ENCODE measurements at regions not wholly inside any gene's neighbourhood (a gene's known extent, or its start where the extent isn't known, plus 50 kb on each side); places are given as distances from the start of the nearest gene placed in this dataset.

DNA sequence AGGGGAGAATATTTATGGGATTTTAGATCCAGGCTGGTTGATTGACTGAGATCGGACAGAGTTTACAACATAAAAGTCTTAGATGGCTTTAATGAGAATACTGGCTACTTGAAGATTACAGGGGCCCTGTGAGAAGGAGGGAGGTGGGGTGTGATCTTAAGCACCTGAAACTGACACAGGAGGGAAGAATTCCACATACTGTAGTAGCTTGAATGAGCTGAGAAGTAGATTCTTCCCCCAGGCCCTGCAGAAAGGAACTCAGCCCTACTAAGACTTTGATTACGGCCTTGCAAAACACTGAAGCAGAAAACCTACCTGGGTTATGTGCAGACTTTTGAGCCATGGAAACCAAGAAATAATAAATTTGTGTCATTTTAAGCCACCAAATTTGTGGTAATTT, 1062.9 kb upstream of the GYPC start:
- no peaks in the 10 kb centered on the region for H3K27me3 ChIP-seq (ENCODE audit: insufficient read depth, low read depth)
- H3K9me2 ChIP-seq (ENCODE audit: insufficient read depth), result no peaks in the 10 kb centered on the region
- no peak overlapping the region for H2AFZ ChIP-seq
- no peak for DNase-seq
- intact Hi-C loops (cut with micrococcal nuclease; ENCODE audit: unreplicated experiment), result no loop called here
- no peaks in the 10 kb centered on the region for H3F3A ChIP-seq (ENCODE audit: insufficient read depth, low read depth)
- H3K4me3 ChIP-seq, result no peak overlapping the region
- no peaks in the 10 kb centered on the region for H4K20me1 ChIP-seq (ENCODE audit: insufficient read depth)
- no TSS peak for BruUV-seq (replicated peaks)
- no peak overlapping the region for H3K27ac ChIP-seq
- ChIA-PET POLR2A (ENCODE audit: unreplicated experiment) (no interaction called here), CTCF (no interaction called here)
- H3K36me3 ChIP-seq (ENCODE audit: low read depth), result no peaks in the 10 kb centered on the region
- H3K4me1 ChIP-seq (replicated peaks; ENCODE audit: insufficient read depth), result no peaks in the 10 kb centered on the region
- no peak overlapping the region for H3K4me2 ChIP-seq
- no peaks in the 10 kb centered on the region for H3K9me3 ChIP-seq (ENCODE audit: insufficient read depth, low read depth)
- TF ChIP-seq CTCF (conservative IDR thresholded peaks at IDR 0.05), result no peak
- TF ChIP-seq EZH2 (IDR thresholded peaks at IDR 0.05; ENCODE audit: low read depth), result no peak
- H3K79me2 ChIP-seq (ENCODE audit: low read depth), result no peaks in the 10 kb centered on the region

GRCh38 chr2:125596612-125597011, 1059.3 kb upstream of the GYPC start:
- Histone ChIP-seq H3K27ac (no peak overlapping the region), H3K4me2 (no peak overlapping the region), H2AFZ (no peak overlapping the region), H3K9me2 (ENCODE audit: insufficient read depth) (0 out of 2 replicates have a peak, but pooled peaks cover 5% of the 10 kb centered on the region), H3K79me2 (ENCODE audit: low read depth) (no peaks in the 10 kb centered on the region), H3K9me3 (ENCODE audit: insufficient read depth, low read depth) (no peaks in the 10 kb centered on the region), H3K36me3 (ENCODE audit: low read depth) (no peaks in the 10 kb centered on the region), H4K20me1 (ENCODE audit: insufficient read depth) (no peaks in the 10 kb centered on the region), H3K4me3 (no peak overlapping the region), H3K4me1 (replicated peaks; ENCODE audit: insufficient read depth) (no peaks in the 10 kb centered on the region), H3F3A (ENCODE audit: insufficient read depth, low read depth) (no peaks in the 10 kb centered on the region), H3K27me3 (ENCODE audit: insufficient read depth, low read depth) (no peaks in the 10 kb centered on the region)
- ChIA-PET CTCF (no interaction called here), POLR2A (ENCODE audit: unreplicated experiment) (no interaction called here)
- DNase-seq, result no peak
- intact Hi-C loops (cut with micrococcal nuclease; ENCODE audit: unreplicated experiment), result no loop called here
- TF ChIP-seq EZH2 (IDR thresholded peaks at IDR 0.05; ENCODE audit: low read depth), result no peak
- TF ChIP-seq CTCF (conservative IDR thresholded peaks at IDR 0.05), result no peak
- BruUV-seq (replicated peaks), result no TSS peak

- ChIA-PET CTCF (no interaction called here), POLR2A (ENCODE audit: unreplicated experiment) (no interaction called here)
- no peak overlapping the region for H3K4me2 ChIP-seq
- intact Hi-C loops (cut with micrococcal nuclease; ENCODE audit: unreplicated experiment), result no loop called here
- no peak overlapping the region for H3K27ac ChIP-seq
- no peaks in the 10 kb centered on the region for H3K9me2 ChIP-seq (ENCODE audit: insufficient read depth)
- no peaks in the 10 kb centered on the region for H3F3A ChIP-seq (ENCODE audit: insufficient read depth, low read depth)
- H3K9me3 ChIP-seq (ENCODE audit: insufficient read depth, low read depth), result no peaks in the 10 kb centered on the region
- BruUV-seq (replicated peaks), result no TSS peak
- DNase-seq, result no peak
- no peaks in the 10 kb centered on the region for H4K20me1 ChIP-seq (ENCODE audit: insufficient read depth)
- no peak for TF ChIP-seq EZH2 (IDR thresholded peaks at IDR 0.05; ENCODE audit: low read depth)
- no peak for TF ChIP-seq CTCF (conservative IDR thresholded peaks at IDR 0.05)
- H3K27me3 ChIP-seq (ENCODE audit: insufficient read depth, low read depth), result no peaks in the 10 kb centered on the region
- H3K4me3 ChIP-seq, result no peak overlapping the region
- H3K79me2 ChIP-seq (ENCODE audit: low read depth), result no peaks in the 10 kb centered on the region
- no peaks in the 10 kb centered on the region for H3K4me1 ChIP-seq (replicated peaks; ENCODE audit: insufficient read depth)
- H3K36me3 ChIP-seq (ENCODE audit: low read depth), result no peaks in the 10 kb centered on the region
- no peak overlapping the region for H2AFZ ChIP-seq
These were observed 1040.5 kb upstream of the GYPC start for GRCh38 chr2:125615438-125615837.

Measured in PC-9 (cell line).